ENCODE measurements at regions not wholly inside any gene's neighbourhood (a gene's known extent, or its start where the extent isn't known, plus 50 kb on each side); places are given as distances from the start of the nearest gene placed in this dataset.

DNA sequence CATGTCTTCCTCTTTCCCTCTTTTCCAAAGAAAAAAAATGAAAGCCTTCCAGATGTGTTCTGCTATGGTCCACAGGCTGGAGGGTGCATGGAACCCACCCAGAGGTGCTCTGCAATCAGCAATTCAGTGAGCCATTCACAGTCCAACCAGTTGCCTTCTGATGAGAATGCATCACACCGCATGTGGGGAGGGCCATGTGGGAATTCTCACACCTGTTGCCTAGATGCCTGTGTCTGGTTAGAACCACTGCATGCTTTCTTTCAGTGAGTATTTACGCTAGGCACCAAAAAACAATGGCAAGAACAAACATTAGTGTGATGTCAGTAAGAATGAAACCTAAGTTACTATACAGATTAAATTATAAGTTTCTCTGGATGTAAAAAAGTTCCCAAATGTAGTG lies 311.6 kb upstream of the CDYL start:
- no peaks in the 10 kb centered on the region for H3K36me3 ChIP-seq (ENCODE audit: control insufficient read depth, insufficient read depth, low read length)
- no peaks in the 10 kb centered on the region for H3K9me3 ChIP-seq (ENCODE audit: control insufficient read depth, insufficient read depth, low read length)
- H3K36me3 Mint-ChIP-seq: no peaks in the 10 kb centered on the region
- H3K4me3 ChIP-seq (ENCODE audit: low read length): no peak overlapping the region
- 90% methylated on average over 2 of the region's 2 CpGs for WGBS (ENCODE audit: insufficient coverage)
- TF ChIP-seq, protein P1, sequence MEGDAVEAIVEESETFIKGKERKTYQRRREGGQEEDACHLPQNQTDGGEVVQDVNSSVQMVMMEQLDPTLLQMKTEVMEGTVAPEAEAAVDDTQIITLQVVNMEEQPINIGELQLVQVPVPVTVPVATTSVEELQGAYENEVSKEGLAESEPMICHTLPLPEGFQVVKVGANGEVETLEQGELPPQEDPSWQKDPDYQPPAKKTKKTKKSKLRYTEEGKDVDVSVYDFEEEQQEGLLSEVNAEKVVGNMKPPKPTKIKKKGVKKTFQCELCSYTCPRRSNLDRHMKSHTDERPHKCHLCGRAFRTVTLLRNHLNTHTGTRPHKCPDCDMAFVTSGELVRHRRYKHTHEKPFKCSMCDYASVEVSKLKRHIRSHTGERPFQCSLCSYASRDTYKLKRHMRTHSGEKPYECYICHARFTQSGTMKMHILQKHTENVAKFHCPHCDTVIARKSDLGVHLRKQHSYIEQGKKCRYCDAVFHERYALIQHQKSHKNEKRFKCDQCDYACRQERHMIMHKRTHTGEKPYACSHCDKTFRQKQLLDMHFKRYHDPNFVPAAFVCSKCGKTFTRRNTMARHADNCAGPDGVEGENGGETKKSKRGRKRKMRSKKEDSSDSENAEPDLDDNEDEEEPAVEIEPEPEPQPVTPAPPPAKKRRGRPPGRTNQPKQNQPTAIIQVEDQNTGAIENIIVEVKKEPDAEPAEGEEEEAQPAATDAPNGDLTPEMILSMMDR (IDR thresholded peaks at IDR 0.05): no peak
- no peak for DNase-seq
- no peak overlapping the region for H3K27ac ChIP-seq (ENCODE audit: low read length)
- no peaks in the 10 kb centered on the region for H3K9me3 Mint-ChIP-seq
- intact Hi-C loops (cut with micrococcal nuclease): no loop called here
- H3K4me1 ChIP-seq (ENCODE audit: control insufficient read depth, insufficient read depth, low read length): no peaks in the 10 kb centered on the region
- H3K27me3 ChIP-seq (ENCODE audit: control insufficient read depth, insufficient read depth, low read length): no peaks in the 10 kb centered on the region
- H3K27me3 Mint-ChIP-seq (ENCODE audit: low read depth in 2 of 2): peaks cover 0 to 10% of the 10 kb centered on the region in 2 donors
- H3K4me1 Mint-ChIP-seq: no peaks in the 10 kb centered on the region
- no peak overlapping the region for H3K27ac Mint-ChIP-seq
- no peak for ATAC-seq
- no peak overlapping the region for H3K4me3 Mint-ChIP-seq

DNA sequence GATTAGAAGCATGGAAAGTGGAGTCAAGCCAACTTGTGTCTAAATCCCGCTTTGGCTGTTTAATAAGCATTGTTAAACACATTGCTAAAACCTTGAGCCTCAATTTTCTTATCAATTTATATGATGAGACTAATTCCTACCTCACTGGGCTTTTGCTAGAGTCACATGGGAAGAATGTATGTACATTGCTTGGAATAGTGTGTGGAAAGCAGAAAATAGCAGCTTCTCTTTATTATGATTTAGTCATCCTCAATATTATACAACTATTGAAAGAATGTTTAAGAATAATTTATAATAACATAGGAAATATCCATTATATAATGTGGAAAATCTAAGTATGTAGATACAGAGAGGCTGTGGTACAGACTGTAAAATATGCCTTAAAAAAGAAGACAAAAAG lies 313.0 kb upstream of the CDYL start:
- DNase-seq: no peak
- H3K27ac ChIP-seq (ENCODE audit: low read length): no peak overlapping the region
- peaks cover 0 to 10% of the 10 kb centered on the region in 2 donors for H3K27me3 Mint-ChIP-seq (ENCODE audit: low read depth in 2 of 2)
- H3K4me1 ChIP-seq (ENCODE audit: control insufficient read depth, insufficient read depth, low read length): no peaks in the 10 kb centered on the region
- H3K9me3 Mint-ChIP-seq: no peaks in the 10 kb centered on the region
- H3K36me3 Mint-ChIP-seq: no peaks in the 10 kb centered on the region
- H3K27me3 ChIP-seq (ENCODE audit: control insufficient read depth, insufficient read depth, low read length): no peaks in the 10 kb centered on the region
- H3K36me3 ChIP-seq (ENCODE audit: control insufficient read depth, insufficient read depth, low read length): no peaks in the 10 kb centered on the region
- no peaks in the 10 kb centered on the region for H3K9me3 ChIP-seq (ENCODE audit: control insufficient read depth, insufficient read depth, low read length)
- no peaks in the 10 kb centered on the region for H3K4me1 Mint-ChIP-seq
- no peak overlapping the region for H3K27ac Mint-ChIP-seq
- no CpG with 5 or more reads among the region's 1 CpG for WGBS (ENCODE audit: insufficient coverage)
- H3K4me3 Mint-ChIP-seq: no peak overlapping the region
- no peak for ATAC-seq
- TF ChIP-seq, protein P1 (IDR thresholded peaks at IDR 0.05): no peak
- intact Hi-C loops (cut with micrococcal nuclease): no loop called here
- no peak overlapping the region for H3K4me3 ChIP-seq (ENCODE audit: low read length)

DNA sequence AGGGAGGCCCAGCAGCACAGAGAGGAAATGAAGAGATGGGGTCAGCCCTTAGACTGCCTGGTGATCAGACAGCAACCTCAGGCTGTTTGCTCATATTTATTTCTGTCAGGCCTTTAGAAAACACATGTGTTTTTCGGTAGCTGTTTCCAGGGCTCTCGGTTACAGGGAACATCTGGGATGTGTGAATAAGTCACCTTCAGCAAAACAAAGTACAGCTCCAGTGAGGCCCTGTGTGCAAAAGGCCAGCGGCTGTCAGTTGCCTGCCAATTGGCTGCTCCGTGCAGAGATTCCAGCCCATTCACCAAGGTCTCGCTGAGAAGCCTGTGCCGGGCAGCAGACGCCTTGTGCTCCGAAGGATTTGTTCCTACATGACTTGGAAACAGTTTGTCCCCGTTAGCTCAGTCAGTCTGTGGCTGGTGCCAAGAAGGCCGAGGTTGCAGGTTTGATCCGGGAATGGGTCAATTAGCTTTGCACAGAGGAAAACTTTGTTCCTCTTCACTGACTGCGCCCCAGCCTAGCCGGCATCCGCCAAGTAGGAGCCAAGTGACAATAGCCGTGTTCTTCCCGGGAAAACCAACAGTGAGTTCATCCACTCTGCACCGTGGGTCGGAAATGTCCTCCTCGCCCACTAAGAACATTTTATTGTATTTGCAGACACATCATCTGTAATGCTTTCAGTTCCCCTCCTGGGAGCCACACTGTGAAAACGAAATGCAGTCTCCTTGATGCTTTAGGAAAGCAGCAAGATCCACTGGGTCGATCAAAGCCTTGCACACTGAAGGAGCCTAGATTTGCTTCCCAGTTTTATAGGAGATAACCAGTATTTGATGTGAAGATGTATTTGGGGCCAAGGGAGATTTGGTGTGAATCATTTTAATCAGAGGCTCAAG lies 315.4 kb upstream of the CDYL start:
- DNase-seq: no peak
- Mint-ChIP-seq H3K9me3 (no peaks in the 10 kb centered on the region), H3K27me3 (ENCODE audit: low read depth in 2 of 2) (peaks cover 0 to 3% of the 10 kb centered on the region in 2 donors), H3K36me3 (no peaks in the 10 kb centered on the region), H3K4me1 (no peaks in the 10 kb centered on the region), H3K27ac (no peak overlapping the region), H3K4me3 (no peak overlapping the region)
- Histone ChIP-seq H3K4me1 (ENCODE audit: control insufficient read depth, insufficient read depth, low read length) (no peaks in the 10 kb centered on the region), H3K4me3 (ENCODE audit: low read length) (no peak overlapping the region), H3K9me3 (ENCODE audit: control insufficient read depth, insufficient read depth, low read length) (no peaks in the 10 kb centered on the region), H3K36me3 (ENCODE audit: control insufficient read depth, insufficient read depth, low read length) (no peaks in the 10 kb centered on the region), H3K27me3 (ENCODE audit: control insufficient read depth, insufficient read depth, low read length) (no peaks in the 10 kb centered on the region), H3K27ac (ENCODE audit: low read length) (no peak overlapping the region)
- 92% methylated on average over 20 of the region's 21 CpGs for WGBS (ENCODE audit: insufficient coverage)
- TF ChIP-seq, protein P1 (IDR thresholded peaks at IDR 0.05): no peak
- no peak for ATAC-seq
- intact Hi-C loops (cut with micrococcal nuclease): no loop called here

DNA sequence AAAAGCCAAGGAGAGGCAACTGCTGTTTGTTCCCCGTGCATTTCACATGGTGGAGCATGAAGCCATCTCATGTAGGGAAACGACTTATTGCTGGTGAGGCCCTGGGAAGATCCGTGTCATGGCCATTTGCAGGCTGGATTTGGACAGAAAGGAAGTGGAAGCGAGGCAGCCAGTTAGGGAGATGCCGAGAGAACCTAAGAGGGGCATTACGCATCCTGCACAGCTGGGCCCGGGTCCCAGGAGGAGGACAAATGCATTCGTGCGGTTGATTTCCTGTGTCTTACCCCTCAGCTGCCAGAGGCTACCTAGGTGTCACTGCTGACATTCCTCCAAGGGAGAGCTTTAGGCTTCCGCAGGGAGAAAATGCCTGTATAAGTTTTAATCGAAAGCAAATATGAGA lies 316.2 kb upstream of the CDYL start:
- H3K27ac ChIP-seq (ENCODE audit: low read length): no peak overlapping the region
- H3K27me3 Mint-ChIP-seq (ENCODE audit: low read depth in 2 of 2): peaks cover 0 to 3% of the 10 kb centered on the region in 2 donors
- H3K4me3 ChIP-seq (ENCODE audit: low read length): no peak overlapping the region
- ATAC-seq (no peak), DNase-seq (no peak)
- H3K27me3 ChIP-seq (ENCODE audit: control insufficient read depth, insufficient read depth, low read length): no peaks in the 10 kb centered on the region
- H3K4me3 Mint-ChIP-seq: no peak overlapping the region
- H3K36me3 ChIP-seq (ENCODE audit: control insufficient read depth, insufficient read depth, low read length): no peaks in the 10 kb centered on the region
- no peaks in the 10 kb centered on the region for H3K9me3 ChIP-seq (ENCODE audit: control insufficient read depth, insufficient read depth, low read length)
- intact Hi-C loops (cut with micrococcal nuclease): no loop called here
- WGBS (ENCODE audit: insufficient coverage): 92% methylated on average over 11 of the region's 11 CpGs
- peaks cover 2 to 3% of the 10 kb centered on the region in 2 donors for H3K4me1 Mint-ChIP-seq
- no peaks in the 10 kb centered on the region for H3K9me3 Mint-ChIP-seq
- H3K4me1 ChIP-seq (ENCODE audit: control insufficient read depth, insufficient read depth, low read length): no peaks in the 10 kb centered on the region
- H3K36me3 Mint-ChIP-seq: no peaks in the 10 kb centered on the region
- TF ChIP-seq, protein P1 (IDR thresholded peaks at IDR 0.05): no peak
- H3K27ac Mint-ChIP-seq: no peak overlapping the region
